Fibroblast of lung (primary cell): ENCODE measurements at regions not wholly inside any gene's neighbourhood (a gene's known extent, or its start where the extent isn't known, plus 50 kb on each side); places are given as distances from the start of the nearest gene placed in this dataset.
A peak's percentile ranks its signal among the peaks of the same experiment; 100 is the strongest.

Experiments
- DNase-seq, 2 donors: peaks; one replicate each; pipeline versions ENCODE4 v3.0.0 to v3.0.0-alpha.2; 2010; ENCODE audit warnings: low read depth in 2 of 2
- H2AFZ ChIP-seq: 2 replicates; pipeline ENCODE4 v1.5.1; 2012; ENCODE audit warnings: low read length, control low read depth, inconsistent platforms
- H3K27ac ChIP-seq: 2 replicates; pipeline ENCODE4 v1.5.1; 2011; ENCODE audit warnings: low read length, control low read depth; ENCODE audit not compliant: insufficient read depth
- H3K27me3 ChIP-seq: 2 replicates; pipeline ENCODE4 v1.5.1; 2011; ENCODE audit warnings: mild to moderate bottlenecking, low read length; ENCODE audit not compliant: control insufficient read depth, insufficient read depth
- H3K36me3 ChIP-seq: 2 replicates; pipeline ENCODE4 v1.5.1; 2011; ENCODE audit warnings: low read length; ENCODE audit not compliant: control insufficient read depth, insufficient read depth
- H3K4me1 ChIP-seq: 2 replicates; pipeline ENCODE4 v1.5.1; 2011; ENCODE audit warnings: low read length; ENCODE audit not compliant: control insufficient read depth, insufficient read depth; ENCODE audit errors: extremely low read depth
- H3K4me2 ChIP-seq: 2 replicates; pipeline ENCODE4 v1.5.1; 2011; ENCODE audit warnings: low read length, control low read depth; ENCODE audit not compliant: insufficient read depth; ENCODE audit errors: extremely low read depth
- H3K4me3 ChIP-seq, 4 experiments: fragments of 200-600 bp in 1 of 4; sonication (generic) in 1 of 4; replicated peaks in 1 of 4; 2 replicates each; pipeline ENCODE4 v1.5.1; 2011 to 2016; ENCODE audit warnings: low read length in 4 of 4, low read depth in 3 of 4, mild to moderate bottlenecking in 3 of 4, control low read depth in 2 of 4, inconsistent platforms in 1 of 4, mixed read lengths in 1 of 4; ENCODE audit not compliant: insufficient read depth in 1 of 4; ENCODE audit errors: control extremely low read depth in 1 of 4
- H3K79me2 ChIP-seq: 2 replicates; pipeline ENCODE4 v1.5.1; 2012; ENCODE audit warnings: mild to moderate bottlenecking, low read length, inconsistent platforms; ENCODE audit not compliant: control insufficient read depth, insufficient read depth
- H3K9ac ChIP-seq: 2 replicates; pipeline ENCODE4 v1.5.1; 2011; ENCODE audit warnings: mild to moderate bottlenecking, low read length, control low read depth; ENCODE audit not compliant: insufficient read depth
- H3K9me3 ChIP-seq: 2 replicates; pipeline ENCODE4 v1.5.1; 2012; ENCODE audit warnings: low read depth, low read length; ENCODE audit not compliant: control insufficient read depth, insufficient read depth
- H4K20me1 ChIP-seq: 2 replicates; pipeline ENCODE4 v1.5.1; 2011; ENCODE audit warnings: low read length; ENCODE audit not compliant: control insufficient read depth, insufficient read depth; ENCODE audit errors: extremely low read depth
- CTCF ChIP-seq, 2 donors: IDR thresholded peaks in 1 of 2; conservative IDR thresholded peaks in 1 of 2; 1 replicate in 1 of 2; 2 replicates in 1 of 2; pipeline ENCODE4 v1.5.1; 2011 to 2012; ENCODE audit warnings: low read length in 2 of 2, control low read depth in 1 of 2, inconsistent platforms in 1 of 2, low read depth in 1 of 2, mild to moderate bottlenecking in 1 of 2
- EZH2 ChIP-seq: IDR thresholded peaks from 2 replicates; pipeline ENCODE4 v1.5.1; 2012; ENCODE audit warnings: low read length, control low read depth, mild to moderate bottlenecking; ENCODE audit errors: missing control alignments

DNA sequence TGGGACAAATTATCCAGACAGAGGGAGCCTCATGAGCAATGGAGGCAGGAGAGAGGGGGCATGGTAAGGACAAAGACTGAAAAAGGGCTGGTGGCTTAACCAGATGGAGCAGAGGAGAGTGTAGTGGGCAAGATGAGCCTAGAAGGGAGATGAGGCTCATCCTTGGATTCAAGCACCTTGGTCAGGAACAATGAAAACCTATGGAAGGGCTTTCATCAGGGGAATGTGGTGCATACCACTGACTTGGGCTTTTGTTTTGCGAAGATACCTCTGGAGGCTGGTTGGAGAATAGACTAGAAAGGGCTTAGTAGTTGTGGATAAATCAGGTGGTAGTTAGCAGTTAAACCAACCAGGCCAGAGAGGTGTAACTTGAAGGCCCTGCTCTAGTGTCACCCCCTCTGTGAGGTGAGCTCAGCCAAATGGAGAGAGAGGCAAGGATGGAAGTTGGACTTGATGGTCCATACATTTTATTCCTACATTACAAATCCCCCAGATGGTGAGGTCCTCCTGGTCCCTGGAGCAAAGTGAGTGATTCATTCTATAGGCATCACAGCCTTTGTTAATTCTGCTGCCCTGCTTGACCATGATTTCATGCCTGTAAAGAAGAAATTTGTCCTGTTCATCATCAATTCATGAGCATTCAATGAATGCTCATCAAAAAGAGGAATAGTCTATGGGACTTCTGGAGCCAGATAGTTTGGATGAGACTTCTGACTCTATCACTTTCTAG, 264.8 kb upstream of the IGFBP7 start:
- TF ChIP-seq EZH2 (no peak), CTCF (conservative IDR thresholded peaks at IDR 0.05 in 1 of 2, IDR thresholded peaks at IDR 0.05 in 1 of 2; ENCODE audit: low read depth in 1 of 2, low read length in 2 of 2) (no peak)
- Histone ChIP-seq H3K9ac (no peak overlapping the region), H2AFZ (no peak overlapping the region), H3K27ac (no peak overlapping the region), H3K4me1 (no peaks in the 10 kb centered on the region), H3K4me3 (no peak overlapping the region), H3K9me3 (no peaks in the 10 kb centered on the region), H3K36me3 (no peaks in the 10 kb centered on the region), H3K4me2 (no peak overlapping the region), H4K20me1 (no peaks in the 10 kb centered on the region), H3K79me2 (no peaks in the 10 kb centered on the region), H3K27me3 (no peaks in the 10 kb centered on the region)
- DNase-seq = peak in 1 of 2 donors; percentile 71

GRCh38 chr4:57373991-57374390, 263.8 kb upstream of the IGFBP7 start:
- Histone ChIP-seq H2AFZ (no peak overlapping the region), H3K9me3 (no peaks in the 10 kb centered on the region), H3K9ac (no peak overlapping the region), H4K20me1 (no peaks in the 10 kb centered on the region), H3K27me3 (no peaks in the 10 kb centered on the region), H3K4me1 (no peaks in the 10 kb centered on the region), H3K79me2 (no peaks in the 10 kb centered on the region), H3K4me2 (no peak overlapping the region), H3K4me3 (no peak overlapping the region), H3K36me3 (no peaks in the 10 kb centered on the region), H3K27ac (no peak overlapping the region)
- peak in 1 of 2 donors; percentile 65 for DNase-seq
- TF ChIP-seq EZH2 (no peak), CTCF (conservative IDR thresholded peaks at IDR 0.05 in 1 of 2, IDR thresholded peaks at IDR 0.05 in 1 of 2; ENCODE audit: low read depth in 1 of 2, low read length in 2 of 2) (no peak)

DNA sequence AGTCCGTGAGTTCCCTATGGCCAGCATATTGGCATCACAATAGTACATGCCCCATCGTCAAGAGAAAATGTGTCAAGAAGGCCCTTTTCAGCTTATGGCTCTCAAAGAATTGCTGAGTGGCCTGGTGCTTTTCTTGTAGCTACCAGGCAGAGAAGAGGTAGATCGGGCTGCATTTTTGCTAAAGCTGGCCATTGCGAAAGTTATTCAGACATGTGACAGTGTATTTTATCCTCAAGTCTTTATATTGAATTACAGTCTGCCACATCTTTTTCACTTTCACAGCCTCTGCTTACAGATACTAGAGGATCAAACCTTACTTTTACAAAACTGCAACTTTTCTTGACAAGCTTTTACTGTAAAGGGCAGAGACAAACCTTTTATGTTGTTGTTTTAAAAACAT, 261.5 kb upstream of the IGFBP7 start:
- no peaks in the 10 kb centered on the region for H3K4me1 ChIP-seq
- no peak overlapping the region for H2AFZ ChIP-seq
- no peaks in the 10 kb centered on the region for H4K20me1 ChIP-seq
- TF ChIP-seq EZH2 = no peak
- TF ChIP-seq CTCF (conservative IDR thresholded peaks at IDR 0.05 in 1 of 2, IDR thresholded peaks at IDR 0.05 in 1 of 2; ENCODE audit: low read depth in 1 of 2, low read length in 2 of 2) = no peak
- H3K4me2 ChIP-seq = no peak overlapping the region
- no peaks in the 10 kb centered on the region for H3K36me3 ChIP-seq
- no peak for DNase-seq
- H3K79me2 ChIP-seq = no peaks in the 10 kb centered on the region
- H3K4me3 ChIP-seq = no peak overlapping the region
- H3K9ac ChIP-seq = no peak overlapping the region
- no peak overlapping the region for H3K27ac ChIP-seq
- H3K27me3 ChIP-seq = no peaks in the 10 kb centered on the region
- H3K9me3 ChIP-seq = no peaks in the 10 kb centered on the region
